ENCODE measurements at regions not wholly inside any gene's neighbourhood (a gene's known extent, or its start where the extent isn't known, plus 50 kb on each side); places are given as distances from the start of the nearest gene placed in this dataset.

DNA sequence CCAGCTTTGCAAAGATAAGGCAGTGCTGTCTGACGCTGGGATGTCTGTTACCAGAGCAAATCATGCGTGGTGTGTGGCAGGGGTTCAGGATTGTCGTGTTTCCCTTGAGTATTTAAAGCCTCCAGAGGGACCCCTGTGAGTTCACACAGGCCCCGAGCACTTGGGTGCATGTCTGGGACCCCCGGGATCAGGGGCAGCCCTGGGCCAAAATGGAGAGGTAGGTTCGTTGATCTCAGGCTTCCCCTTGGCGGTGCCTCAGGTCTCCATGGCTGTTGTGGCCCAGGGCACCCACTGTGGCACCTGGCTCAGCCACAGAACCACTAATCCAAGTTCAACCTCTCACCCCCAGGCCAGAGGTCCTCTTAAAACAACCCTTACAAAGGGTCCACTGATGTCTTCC lies 523.1 kb upstream of the DPP6 start:
- TF ChIP-seq, protein P1, sequence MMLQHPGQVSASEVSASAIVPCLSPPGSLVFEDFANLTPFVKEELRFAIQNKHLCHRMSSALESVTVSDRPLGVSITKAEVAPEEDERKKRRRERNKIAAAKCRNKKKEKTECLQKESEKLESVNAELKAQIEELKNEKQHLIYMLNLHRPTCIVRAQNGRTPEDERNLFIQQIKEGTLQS (CRISPR knock-in tag; conservative IDR thresholded peaks at IDR 0.05) = no peak
- TF ChIP-seq, protein P2, sequence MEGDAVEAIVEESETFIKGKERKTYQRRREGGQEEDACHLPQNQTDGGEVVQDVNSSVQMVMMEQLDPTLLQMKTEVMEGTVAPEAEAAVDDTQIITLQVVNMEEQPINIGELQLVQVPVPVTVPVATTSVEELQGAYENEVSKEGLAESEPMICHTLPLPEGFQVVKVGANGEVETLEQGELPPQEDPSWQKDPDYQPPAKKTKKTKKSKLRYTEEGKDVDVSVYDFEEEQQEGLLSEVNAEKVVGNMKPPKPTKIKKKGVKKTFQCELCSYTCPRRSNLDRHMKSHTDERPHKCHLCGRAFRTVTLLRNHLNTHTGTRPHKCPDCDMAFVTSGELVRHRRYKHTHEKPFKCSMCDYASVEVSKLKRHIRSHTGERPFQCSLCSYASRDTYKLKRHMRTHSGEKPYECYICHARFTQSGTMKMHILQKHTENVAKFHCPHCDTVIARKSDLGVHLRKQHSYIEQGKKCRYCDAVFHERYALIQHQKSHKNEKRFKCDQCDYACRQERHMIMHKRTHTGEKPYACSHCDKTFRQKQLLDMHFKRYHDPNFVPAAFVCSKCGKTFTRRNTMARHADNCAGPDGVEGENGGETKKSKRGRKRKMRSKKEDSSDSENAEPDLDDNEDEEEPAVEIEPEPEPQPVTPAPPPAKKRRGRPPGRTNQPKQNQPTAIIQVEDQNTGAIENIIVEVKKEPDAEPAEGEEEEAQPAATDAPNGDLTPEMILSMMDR (IDR thresholded peaks at IDR 0.05) = no peak
- no peak for TF ChIP-seq ELF4 (CRISPR knock-in tag; IDR thresholded peaks at IDR 0.05; ENCODE audit: low read depth)
- no peak for TF ChIP-seq ESRRA (CRISPR knock-in tag; IDR thresholded peaks at IDR 0.05; ENCODE audit: borderline replicate concordance)
- TF ChIP-seq SP1 (CRISPR knock-in tag; conservative IDR thresholded peaks at IDR 0.05) = no peak
- TF ChIP-seq, protein P3, sequence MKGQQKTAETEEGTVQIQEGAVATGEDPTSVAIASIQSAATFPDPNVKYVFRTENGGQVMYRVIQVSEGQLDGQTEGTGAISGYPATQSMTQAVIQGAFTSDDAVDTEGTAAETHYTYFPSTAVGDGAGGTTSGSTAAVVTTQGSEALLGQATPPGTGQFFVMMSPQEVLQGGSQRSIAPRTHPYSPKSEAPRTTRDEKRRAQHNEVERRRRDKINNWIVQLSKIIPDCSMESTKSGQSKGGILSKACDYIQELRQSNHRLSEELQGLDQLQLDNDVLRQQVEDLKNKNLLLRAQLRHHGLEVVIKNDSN (CRISPR knock-in tag; IDR thresholded peaks at IDR 0.05) = no peak
- TF ChIP-seq ZBTB21 (CRISPR knock-in tag; IDR thresholded peaks at IDR 0.05; ENCODE audit: borderline replicate concordance) = no peak
- TF ChIP-seq NR1H2 (CRISPR knock-in tag; IDR thresholded peaks at IDR 0.05) = no peak
- TF ChIP-seq FOXP1 (CRISPR knock-in tag; IDR thresholded peaks at IDR 0.05; ENCODE audit: borderline replicate concordance) = no peak
- TF ChIP-seq, protein P4, sequence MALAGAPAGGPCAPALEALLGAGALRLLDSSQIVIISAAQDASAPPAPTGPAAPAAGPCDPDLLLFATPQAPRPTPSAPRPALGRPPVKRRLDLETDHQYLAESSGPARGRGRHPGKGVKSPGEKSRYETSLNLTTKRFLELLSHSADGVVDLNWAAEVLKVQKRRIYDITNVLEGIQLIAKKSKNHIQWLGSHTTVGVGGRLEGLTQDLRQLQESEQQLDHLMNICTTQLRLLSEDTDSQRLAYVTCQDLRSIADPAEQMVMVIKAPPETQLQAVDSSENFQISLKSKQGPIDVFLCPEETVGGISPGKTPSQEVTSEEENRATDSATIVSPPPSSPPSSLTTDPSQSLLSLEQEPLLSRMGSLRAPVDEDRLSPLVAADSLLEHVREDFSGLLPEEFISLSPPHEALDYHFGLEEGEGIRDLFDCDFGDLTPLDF (CRISPR knock-in tag; IDR thresholded peaks at IDR 0.05) = no peak

All from WTC11 (cell line).